ENCODE measurements at regions not wholly inside any gene's neighbourhood (a gene's known extent, or its start where the extent isn't known, plus 50 kb on each side); places are given as distances from the start of the nearest gene placed in this dataset.

DNA sequence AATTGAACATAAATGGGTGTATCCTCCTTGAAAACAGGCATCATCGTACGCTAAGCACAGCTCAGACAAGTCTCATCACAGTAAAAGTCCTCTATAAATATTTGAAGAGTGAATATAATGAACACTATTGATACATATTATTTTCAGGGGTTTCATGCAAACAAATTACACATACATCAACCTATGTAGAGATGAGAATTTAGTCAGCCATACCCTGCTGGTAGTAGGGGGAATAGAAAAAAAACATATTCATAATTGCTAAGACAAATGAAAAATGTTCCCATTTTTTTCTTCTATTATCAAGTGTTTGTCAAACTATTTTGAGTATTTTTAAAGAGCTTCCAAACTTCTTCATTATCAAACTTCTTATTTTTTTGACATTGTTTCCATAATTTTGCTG is 205.6 kb upstream of the SOX5 start:
- Mint-ChIP-seq H3K9me3 (no peaks in the 10 kb centered on the region), H3K36me3 (no peaks in the 10 kb centered on the region), H3K4me1 (peaks cover 0 to 3% (median 0%) of the 10 kb centered on the region in 3 donors)

GRCh38 chr12:24153079-24153478 is 203.6 kb upstream of the SOX5 start:
- Mint-ChIP-seq H3K27me3 (no peaks in the 10 kb centered on the region), H3K27ac (no peak overlapping the region), H3K4me1 (peaks cover 0 to 3% (median 0%) of the 10 kb centered on the region in 3 donors), H3K4me3 (no peak overlapping the region), H3K9me3 (no peaks in the 10 kb centered on the region), H3K36me3 (no peaks in the 10 kb centered on the region)

More for the DNA sequence above, 205.6 kb upstream of the SOX5 start:
- H3K27me3 Mint-ChIP-seq = no peaks in the 10 kb centered on the region
- no peak overlapping the region for H3K27ac Mint-ChIP-seq
- no peak overlapping the region for H3K4me3 Mint-ChIP-seq

DNA sequence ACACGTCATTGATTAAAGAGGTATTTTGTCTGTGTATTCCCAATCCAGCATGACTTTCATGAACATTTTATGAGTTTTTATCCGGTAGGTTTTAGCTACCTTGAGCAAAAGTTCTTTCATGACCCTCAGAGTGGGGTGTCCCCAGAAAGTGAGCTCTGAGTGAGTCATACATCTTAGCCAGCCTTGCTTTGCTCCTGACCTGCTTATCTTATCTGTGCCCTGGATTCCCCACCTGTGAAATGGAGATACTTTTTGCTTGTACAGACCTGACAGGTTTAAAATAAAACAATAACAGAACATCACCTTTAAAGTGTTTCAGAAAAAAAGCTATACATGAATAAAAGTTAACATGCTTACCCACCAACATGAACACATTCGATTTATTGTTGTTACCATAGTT is 202.8 kb upstream of the SOX5 start:
- peaks cover 0 to 3% (median 0%) of the 10 kb centered on the region in 3 donors for H3K4me1 Mint-ChIP-seq
- H3K9me3 Mint-ChIP-seq = no peaks in the 10 kb centered on the region
- no peaks in the 10 kb centered on the region for H3K27me3 Mint-ChIP-seq
- H3K4me3 Mint-ChIP-seq = no peak overlapping the region
- no peak overlapping the region for H3K27ac Mint-ChIP-seq
- H3K36me3 Mint-ChIP-seq = no peaks in the 10 kb centered on the region

DNA sequence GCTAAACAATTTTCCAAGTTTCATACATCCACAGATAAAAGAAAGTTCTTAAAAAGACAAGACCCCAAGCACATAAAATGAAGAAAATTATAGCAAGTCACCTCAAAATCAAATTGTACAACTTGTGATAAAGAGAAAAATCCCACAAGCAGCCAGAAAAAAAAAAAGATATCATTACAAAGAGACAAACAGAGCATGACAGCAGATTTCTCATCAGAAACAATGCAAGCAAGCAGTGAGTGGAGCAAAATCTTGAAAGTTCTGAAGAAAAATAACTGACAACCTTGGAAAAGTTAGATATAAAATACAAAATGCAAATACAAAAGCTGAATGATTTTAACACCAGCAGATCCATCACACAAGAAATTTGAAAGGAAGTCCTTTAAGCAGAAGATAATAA is 194.5 kb upstream of the SOX5 start:
- H3K4me3 Mint-ChIP-seq = no peak overlapping the region
- peaks cover 0 to 3% (median 3%) of the 10 kb centered on the region in 3 donors for H3K9me3 Mint-ChIP-seq
- H3K36me3 Mint-ChIP-seq = peaks cover 2% of the 10 kb centered on the region
- no peak overlapping the region for H3K27ac Mint-ChIP-seq
- H3K27me3 Mint-ChIP-seq = no peaks in the 10 kb centered on the region
- H3K4me1 Mint-ChIP-seq = no peaks in the 10 kb centered on the region

DNA sequence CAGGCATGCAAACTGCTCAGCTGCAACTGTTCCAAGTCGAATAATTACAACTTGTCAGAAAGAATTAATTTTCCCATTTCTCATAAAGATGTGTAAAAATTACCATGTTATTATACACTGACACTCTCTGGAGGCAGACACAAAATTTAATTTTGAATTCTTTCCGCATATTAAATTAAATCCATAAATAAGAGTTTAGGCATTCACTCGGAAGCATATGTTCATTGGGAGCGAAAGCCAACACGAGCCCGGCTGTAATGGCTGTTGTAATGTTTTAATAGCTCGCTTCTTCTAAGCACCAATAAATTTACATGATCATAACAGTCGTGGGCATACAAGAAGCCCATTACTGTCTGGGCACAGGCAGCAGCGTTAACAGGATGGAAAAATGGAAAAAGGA is 189.6 kb upstream of the SOX5 start:
- no peaks in the 10 kb centered on the region for H3K36me3 Mint-ChIP-seq
- H3K4me1 Mint-ChIP-seq = peaks cover 3 to 5% (median 4%) of the 10 kb centered on the region in 3 donors
- H3K27me3 Mint-ChIP-seq = no peaks in the 10 kb centered on the region
- H3K27ac Mint-ChIP-seq = no peak overlapping the region
- peaks cover 0 to 3% (median 0%) of the 10 kb centered on the region in 3 donors for H3K9me3 Mint-ChIP-seq
- H3K4me3 Mint-ChIP-seq = no peak overlapping the region

- no peaks in the 10 kb centered on the region for H3K9me3 Mint-ChIP-seq
- H3K4me3 Mint-ChIP-seq = peak overlapping the region in 1 of 4 donors; percentile 6
- H3K4me1 Mint-ChIP-seq = peaks cover 3 to 5% (median 4%) of the 10 kb centered on the region in 3 donors
- no peak overlapping the region for H3K27ac Mint-ChIP-seq
- no peaks in the 10 kb centered on the region for H3K27me3 Mint-ChIP-seq
- no peaks in the 10 kb centered on the region for H3K36me3 Mint-ChIP-seq
Measured at GRCh38 chr12:24138041-24138440, 188.6 kb upstream of the SOX5 start.

GRCh38 chr12:24135158-24135850 is 185.8 kb upstream of the SOX5 start:
- Mint-ChIP-seq H3K9me3 (no peaks in the 10 kb centered on the region), H3K4me1 (peaks cover 3 to 5% (median 4%) of the 10 kb centered on the region in 3 donors)

GRCh38 chr12:24134092-24134491 is 184.6 kb upstream of the SOX5 start:
- Mint-ChIP-seq H3K36me3 (no peaks in the 10 kb centered on the region), H3K9me3 (no peaks in the 10 kb centered on the region), H3K27me3 (no peaks in the 10 kb centered on the region), H3K4me1 (peaks cover 3 to 5% (median 4%) of the 10 kb centered on the region in 3 donors), H3K4me3 (no peak overlapping the region), H3K27ac (no peak overlapping the region)

More at GRCh38 chr12:24135158-24135850, 185.8 kb upstream of the SOX5 start:
- H3K36me3 Mint-ChIP-seq = no peaks in the 10 kb centered on the region
- H3K27ac Mint-ChIP-seq = no peak overlapping the region
- H3K27me3 Mint-ChIP-seq = no peaks in the 10 kb centered on the region
- H3K4me3 Mint-ChIP-seq = no peak overlapping the region

- no peaks in the 10 kb centered on the region for H3K9me3 Mint-ChIP-seq
- peaks cover 4 to 7% (median 6%) of the 10 kb centered on the region in 3 donors for H3K4me1 Mint-ChIP-seq
- H3K27ac Mint-ChIP-seq = no peak overlapping the region
- H3K36me3 Mint-ChIP-seq = no peaks in the 10 kb centered on the region
- H3K4me3 Mint-ChIP-seq = no peak overlapping the region
- H3K27me3 Mint-ChIP-seq = no peaks in the 10 kb centered on the region
Measured at GRCh38 chr12:24133384-24133783, 183.9 kb upstream of the SOX5 start.

DNA sequence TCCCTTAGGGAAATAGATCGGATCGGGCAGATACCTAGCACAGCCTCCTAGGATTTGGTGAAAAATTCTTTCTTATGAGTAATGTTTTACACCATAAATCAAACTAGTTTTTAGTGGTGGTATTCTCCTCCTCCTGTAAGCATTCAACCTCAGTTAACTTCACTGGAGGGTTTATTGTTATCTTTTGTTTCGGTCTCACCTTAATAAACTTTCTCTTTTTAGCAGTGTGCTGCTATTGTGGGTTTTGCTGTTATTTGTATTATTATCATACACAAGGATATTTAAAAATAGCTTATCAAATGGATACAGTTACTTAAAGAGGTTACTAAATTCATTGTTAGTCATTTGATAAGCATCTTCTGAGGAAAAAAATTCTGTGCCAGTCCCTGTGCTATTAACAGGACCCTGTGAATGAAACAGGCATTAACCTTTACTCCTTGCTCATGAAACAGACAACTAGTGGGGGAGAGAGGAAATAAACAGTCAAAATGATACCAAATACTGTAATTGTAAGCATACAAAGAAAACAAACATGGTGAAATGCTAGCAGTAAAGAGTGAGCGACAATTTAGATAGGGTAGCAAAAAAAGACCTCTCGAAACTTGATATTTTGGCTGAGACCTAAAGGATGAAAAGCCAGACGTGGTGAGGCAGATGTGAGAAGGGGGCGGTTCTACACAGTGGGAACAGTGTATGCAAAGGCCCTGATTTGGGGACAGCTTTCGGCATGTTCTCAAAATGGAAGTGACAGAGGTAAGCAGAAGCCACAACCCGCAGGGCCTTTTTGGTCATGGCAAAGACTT is 178.7 kb upstream of the SOX5 start:
- Mint-ChIP-seq H3K36me3 (no peaks in the 10 kb centered on the region), H3K4me3 (peak overlapping the region in 2 of 4 donors; percentile 20 to 37), H3K9me3 (peaks cover 0 to 2% (median 0%) of the 10 kb centered on the region in 3 donors), H3K27ac (peak overlapping the region in 1 of 3 donors; percentile 5), H3K27me3 (no peaks in the 10 kb centered on the region), H3K4me1 (peaks cover 0 to 16% (median 9%) of the 10 kb centered on the region in 3 donors)

DNA sequence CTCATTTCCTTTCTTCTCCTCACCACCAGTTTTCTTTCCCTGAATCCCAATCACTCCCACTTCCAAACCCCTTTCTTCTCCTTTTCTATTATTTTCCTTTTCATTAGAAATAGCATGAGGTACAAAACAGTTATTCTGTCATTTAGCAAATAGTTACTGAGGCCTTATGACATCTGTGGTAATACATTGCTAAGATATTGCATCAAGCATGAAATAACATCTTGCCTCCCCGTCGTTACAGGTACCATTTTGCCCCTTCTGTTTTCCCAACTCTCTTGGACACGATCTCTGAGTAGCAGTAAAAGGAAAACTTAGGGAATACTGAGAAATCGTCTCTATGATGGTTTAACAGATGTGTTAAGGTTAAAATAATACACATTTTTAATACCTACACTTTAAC is 175.8 kb upstream of the SOX5 start:
- no peak overlapping the region for H3K4me3 Mint-ChIP-seq
- peaks cover 0 to 2% (median 1%) of the 10 kb centered on the region in 3 donors for H3K9me3 Mint-ChIP-seq
- H3K27ac Mint-ChIP-seq = peak overlapping the region in 1 of 3 donors; percentile 17
- H3K27me3 Mint-ChIP-seq = no peaks in the 10 kb centered on the region
- peaks cover 2% of the 10 kb centered on the region for H3K36me3 Mint-ChIP-seq
- H3K4me1 Mint-ChIP-seq = peaks cover 0 to 16% (median 9%) of the 10 kb centered on the region in 3 donors

DNA sequence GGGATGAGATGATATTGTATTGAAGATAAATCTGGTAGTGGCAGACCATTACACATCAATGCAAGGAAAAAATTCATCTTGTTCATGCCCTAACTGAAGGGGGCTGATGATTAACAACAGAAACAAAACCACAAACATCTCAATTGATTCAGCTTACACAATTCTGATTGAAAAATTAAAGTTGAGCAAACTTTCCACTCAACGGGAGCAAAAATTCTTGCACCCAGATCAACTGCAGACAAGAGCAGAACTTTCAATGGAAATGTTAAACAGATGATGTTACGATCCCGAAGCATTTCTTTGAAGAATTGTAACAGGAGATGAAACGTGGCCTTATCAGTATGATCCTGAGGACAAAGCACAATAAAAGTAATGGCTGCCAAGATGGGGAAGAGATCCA is 172.4 kb upstream of the SOX5 start:
- Mint-ChIP-seq H3K27me3 (no peaks in the 10 kb centered on the region), H3K4me3 (no peak overlapping the region), H3K9me3 (peaks cover 0 to 2% (median 1%) of the 10 kb centered on the region in 3 donors), H3K27ac (no peak overlapping the region), H3K36me3 (peaks cover 2% of the 10 kb centered on the region), H3K4me1 (peaks cover 0 to 2% (median 0%) of the 10 kb centered on the region in 3 donors)

- H3K4me3 Mint-ChIP-seq = no peak overlapping the region
- peaks cover 2% of the 10 kb centered on the region for H3K36me3 Mint-ChIP-seq
- peaks cover 0 to 1% (median 0%) of the 10 kb centered on the region in 3 donors for H3K9me3 Mint-ChIP-seq
- H3K27ac Mint-ChIP-seq = no peak overlapping the region
- no peaks in the 10 kb centered on the region for H3K27me3 Mint-ChIP-seq
- no peaks in the 10 kb centered on the region for H3K4me1 Mint-ChIP-seq
Measured at GRCh38 chr12:24118668-24119067, 169.2 kb upstream of the SOX5 start.

- Mint-ChIP-seq H3K4me1 (no peaks in the 10 kb centered on the region), H3K27ac (peak overlapping the region in 1 of 3 donors; percentile 3), H3K27me3 (no peaks in the 10 kb centered on the region), H3K4me3 (no peak overlapping the region), H3K36me3 (no peaks in the 10 kb centered on the region), H3K9me3 (peaks cover 0 to 1% (median 0%) of the 10 kb centered on the region in 3 donors)
Measured at GRCh38 chr12:24116548-24116947, 167.1 kb upstream of the SOX5 start.

- Mint-ChIP-seq H3K9me3 (no peaks in the 10 kb centered on the region), H3K4me1 (peaks cover 3% of the 10 kb centered on the region in 3 donors), H3K27me3 (no peaks in the 10 kb centered on the region), H3K36me3 (no peaks in the 10 kb centered on the region), H3K27ac (no peak overlapping the region), H3K4me3 (no peak overlapping the region)
Measured at GRCh38 chr12:24113701-24114100, 164.2 kb upstream of the SOX5 start.

Data from IgD-negative memory B cell (primary cell).